Breast epithelium (tissue), 4 donors: ENCODE measurements at regions not wholly inside any gene's neighbourhood (a gene's known extent, or its start where the extent isn't known, plus 50 kb on each side); places are given as distances from the start of the nearest gene placed in this dataset.

ENCODE experiments used
- DNase-seq, 2 donors: peaks; one replicate each; pipeline ENCODE4 v3.0.0-alpha.2; 2019; ENCODE audit warnings: low spot score in 2 of 2
- H3K27ac ChIP-seq, 2 donors: fragments of 200-600 bp; sonication (generic) in 1 of 2; one replicate each; pipeline ENCODE4 v1.5.1; 2016 to 2019; ENCODE audit warnings: mild to moderate bottlenecking in 1 of 2
- H3K27me3 ChIP-seq, 2 donors: fragments of 200-600 bp; sonication (generic) in 1 of 2; one replicate each; pipeline versions ENCODE4 v1.5.1 to v1.6.0; 2017 to 2019; ENCODE audit warnings: control low read depth in 1 of 2, mild to moderate bottlenecking in 1 of 2
- H3K36me3 ChIP-seq: fragments of 200-600 bp; one replicate; pipeline ENCODE4 v1.5.1; 2019
- H3K4me1 ChIP-seq, 2 donors: fragments of 200-600 bp; sonication (generic); one replicate each; pipeline ENCODE4 v1.5.1; 2016 to 2019; ENCODE audit warnings: control low read depth in 1 of 2
- H3K4me3 ChIP-seq, 3 donors: fragments of 200-600 bp; sonication (generic); 1 replicate in 2 of 3; 2 replicates in 1 of 3; pipeline ENCODE4 v1.5.1; 2016 to 2019; ENCODE audit warnings: mild to moderate bottlenecking in 3 of 3, moderate library complexity in 2 of 3
- H3K9me3 ChIP-seq, 2 donors: fragments of 200-600 bp; sonication (generic) in 1 of 2; one replicate each; pipeline ENCODE4 v1.5.1; 2016 to 2019; ENCODE audit warnings: control low read depth in 1 of 2
- POLR2A ChIP-seq: fragments of 450-650 bp; IDR thresholded peaks from one replicate; pipeline ENCODE4 v1.6.1; 2016; ENCODE audit warnings: antibody characterized with exemption, mild to moderate bottlenecking, moderate library complexity
- POLR2AphosphoS5 ChIP-seq, 3 donors: sonication (generic); formaldehyde crosslinking; IDR thresholded peaks; one replicate each; pipeline ENCODE4 v1.6.1; 2017; ENCODE audit warnings: antibody characterized with exemption in 3 of 3
- intact Hi-C: fragments of 100-400 bp; cut with DNase I; formaldehyde crosslinking; loops from one replicate; pipeline ENCODE4 v1.15.1; 2023; ENCODE audit warnings: low total_unique reads
- TF ChIP-seq, protein P1 (sequence below), 3 donors: fragments of 450-650 bp; IDR thresholded peaks; one replicate each; pipeline ENCODE4 v1.5.1; 2016 to 2017; ENCODE audit warnings: antibody characterized with exemption in 3 of 3, mild to moderate bottlenecking in 3 of 3, moderate library complexity in 3 of 3

DNA sequence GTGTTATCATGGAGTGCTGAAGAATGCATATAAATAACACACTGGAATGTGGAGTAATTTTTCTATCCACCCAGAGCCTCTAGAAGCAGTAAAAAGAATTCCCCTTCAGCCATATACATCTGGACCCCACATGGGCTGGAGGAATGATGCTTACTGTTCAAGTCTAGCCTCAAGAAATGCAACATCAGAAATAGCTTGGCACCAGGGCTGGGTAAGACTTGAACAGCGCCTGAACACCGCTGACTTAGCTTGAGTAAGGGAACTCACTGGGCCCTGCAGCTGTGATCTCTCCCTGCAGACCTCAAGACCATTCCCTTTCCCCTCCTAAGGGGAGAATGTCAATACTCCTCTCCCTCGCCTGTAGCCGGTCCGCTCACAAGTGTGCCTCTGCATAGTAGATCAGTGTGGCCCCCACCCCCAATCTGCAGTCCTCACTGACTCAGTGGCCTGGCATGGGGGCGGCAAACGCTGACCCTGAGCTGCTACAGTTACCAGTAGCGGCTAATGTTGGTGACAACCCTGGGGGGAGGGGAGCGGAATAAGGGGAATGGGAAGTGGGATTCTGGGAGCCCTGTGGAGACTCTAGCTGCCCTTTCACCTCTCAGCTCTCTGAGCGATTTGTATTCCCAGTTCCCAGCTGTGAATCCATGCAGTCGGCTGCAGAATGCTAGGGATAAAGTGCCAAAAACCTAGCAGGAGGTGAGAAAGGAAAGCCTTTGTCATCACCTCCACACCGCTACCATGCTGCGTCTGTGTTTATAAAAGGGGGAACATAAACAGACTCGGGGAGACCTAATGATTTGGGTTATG is 483.9 kb downstream of the DISC1 start:
- DNase-seq: no peak
- intact Hi-C loops: no loop called here

DNA sequence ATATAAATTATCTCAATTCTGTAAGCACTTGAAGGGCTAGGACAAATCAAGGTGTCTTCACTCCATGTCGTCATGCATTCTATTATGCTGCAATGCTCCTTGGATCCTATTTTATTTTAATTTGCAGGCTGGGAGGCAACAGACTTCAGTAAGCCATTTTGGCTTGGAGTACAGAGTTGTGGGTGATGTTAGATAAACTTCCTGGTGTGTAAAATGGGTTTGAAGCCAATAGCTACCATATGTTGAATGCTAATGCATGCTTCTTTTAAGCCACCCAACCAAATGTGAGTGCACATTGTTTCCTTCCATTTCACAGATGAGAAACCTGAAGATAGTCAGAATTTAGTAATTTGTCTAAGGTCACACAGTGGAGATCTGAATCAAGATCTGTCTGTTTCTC is 482.8 kb downstream of the DISC1 start:
- H3K36me3 ChIP-seq: no peaks in the 10 kb centered on the region
- TF ChIP-seq POLR2A (no peak), POLR2AphosphoS5 (IDR thresholded peaks at IDR 0.05) (no peak)
- TF ChIP-seq, protein P1, sequence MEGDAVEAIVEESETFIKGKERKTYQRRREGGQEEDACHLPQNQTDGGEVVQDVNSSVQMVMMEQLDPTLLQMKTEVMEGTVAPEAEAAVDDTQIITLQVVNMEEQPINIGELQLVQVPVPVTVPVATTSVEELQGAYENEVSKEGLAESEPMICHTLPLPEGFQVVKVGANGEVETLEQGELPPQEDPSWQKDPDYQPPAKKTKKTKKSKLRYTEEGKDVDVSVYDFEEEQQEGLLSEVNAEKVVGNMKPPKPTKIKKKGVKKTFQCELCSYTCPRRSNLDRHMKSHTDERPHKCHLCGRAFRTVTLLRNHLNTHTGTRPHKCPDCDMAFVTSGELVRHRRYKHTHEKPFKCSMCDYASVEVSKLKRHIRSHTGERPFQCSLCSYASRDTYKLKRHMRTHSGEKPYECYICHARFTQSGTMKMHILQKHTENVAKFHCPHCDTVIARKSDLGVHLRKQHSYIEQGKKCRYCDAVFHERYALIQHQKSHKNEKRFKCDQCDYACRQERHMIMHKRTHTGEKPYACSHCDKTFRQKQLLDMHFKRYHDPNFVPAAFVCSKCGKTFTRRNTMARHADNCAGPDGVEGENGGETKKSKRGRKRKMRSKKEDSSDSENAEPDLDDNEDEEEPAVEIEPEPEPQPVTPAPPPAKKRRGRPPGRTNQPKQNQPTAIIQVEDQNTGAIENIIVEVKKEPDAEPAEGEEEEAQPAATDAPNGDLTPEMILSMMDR (IDR thresholded peaks at IDR 0.05): no peak
- no peak for DNase-seq

More for the DNA sequence above, 483.9 kb downstream of the DISC1 start:
- H3K27me3 ChIP-seq: no peaks in the 10 kb centered on the region
- TF ChIP-seq POLR2AphosphoS5 (IDR thresholded peaks at IDR 0.05) (no peak), POLR2A (no peak)
- TF ChIP-seq, protein P1 (IDR thresholded peaks at IDR 0.05): no peak
- H3K4me1 ChIP-seq: no peaks in the 10 kb centered on the region
- no peak overlapping the region for H3K27ac ChIP-seq
- H3K4me3 ChIP-seq: no peak overlapping the region
- no peaks in the 10 kb centered on the region for H3K9me3 ChIP-seq
- H3K36me3 ChIP-seq: no peaks in the 10 kb centered on the region

DNA sequence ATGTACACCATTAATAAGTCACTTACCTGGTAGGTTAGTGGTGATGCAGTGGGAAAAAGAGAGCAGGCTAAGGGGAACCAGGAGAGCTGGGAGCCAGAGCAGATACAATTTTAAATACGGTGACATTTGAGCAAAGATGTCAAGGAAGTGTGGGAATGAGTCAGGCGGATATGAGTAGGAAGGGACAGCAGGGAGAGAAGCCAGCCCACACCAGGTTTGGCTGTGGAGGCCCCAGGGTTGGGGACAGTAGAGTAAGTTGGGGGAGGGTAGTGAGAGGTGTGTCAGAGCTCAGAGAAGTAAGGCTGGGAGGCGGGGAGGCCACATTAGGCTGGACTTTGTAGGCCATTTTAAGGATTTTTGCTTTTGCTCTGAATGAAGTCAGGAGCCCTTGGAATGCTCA is 482.0 kb downstream of the DISC1 start:
- no peaks in the 10 kb centered on the region for H3K27me3 ChIP-seq
- no peak overlapping the region for H3K27ac ChIP-seq
- no peaks in the 10 kb centered on the region for H3K4me1 ChIP-seq
- H3K36me3 ChIP-seq: no peaks in the 10 kb centered on the region
- no peak for DNase-seq
- intact Hi-C loops: no loop called here
- no peaks in the 10 kb centered on the region for H3K9me3 ChIP-seq
- H3K4me3 ChIP-seq: no peak overlapping the region
- TF ChIP-seq POLR2A: no peak
- TF ChIP-seq POLR2AphosphoS5 (IDR thresholded peaks at IDR 0.05): no peak
- TF ChIP-seq, protein P1 (IDR thresholded peaks at IDR 0.05): no peak

More for the DNA sequence above, 482.8 kb downstream of the DISC1 start:
- Histone ChIP-seq H3K4me1 (no peaks in the 10 kb centered on the region), H3K27ac (no peak overlapping the region), H3K27me3 (no peaks in the 10 kb centered on the region), H3K9me3 (no peaks in the 10 kb centered on the region), H3K4me3 (no peak overlapping the region)
- intact Hi-C loops: no loop called here

DNA sequence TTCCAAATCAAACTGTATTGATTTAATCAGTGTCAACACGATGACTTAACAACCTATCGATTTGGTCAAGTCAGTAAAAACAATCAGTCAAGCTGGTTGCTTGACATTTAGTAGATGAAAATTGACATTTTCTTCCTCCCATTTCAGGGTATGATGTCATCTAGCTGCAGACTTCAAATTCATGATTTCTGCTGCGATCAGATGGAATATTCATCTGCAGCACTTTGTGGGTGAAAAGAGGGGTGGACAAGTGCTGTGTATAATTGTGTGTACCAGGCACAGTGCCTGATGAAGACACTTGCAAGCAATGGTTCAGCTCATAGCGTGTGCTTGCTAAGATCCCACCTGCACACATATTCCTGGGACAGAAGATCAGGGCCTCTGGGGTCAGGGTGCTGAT is 479.8 kb downstream of the DISC1 start:
- TF ChIP-seq, protein P1 (IDR thresholded peaks at IDR 0.05): no peak
- TF ChIP-seq POLR2A (no peak), POLR2AphosphoS5 (IDR thresholded peaks at IDR 0.05) (no peak)
- intact Hi-C loops: no loop called here
- Histone ChIP-seq H3K36me3 (no peaks in the 10 kb centered on the region), H3K9me3 (no peaks in the 10 kb centered on the region), H3K27me3 (no peaks in the 10 kb centered on the region), H3K4me3 (no peak overlapping the region), H3K27ac (no peak overlapping the region), H3K4me1 (no peaks in the 10 kb centered on the region)
- no peak for DNase-seq

DNA sequence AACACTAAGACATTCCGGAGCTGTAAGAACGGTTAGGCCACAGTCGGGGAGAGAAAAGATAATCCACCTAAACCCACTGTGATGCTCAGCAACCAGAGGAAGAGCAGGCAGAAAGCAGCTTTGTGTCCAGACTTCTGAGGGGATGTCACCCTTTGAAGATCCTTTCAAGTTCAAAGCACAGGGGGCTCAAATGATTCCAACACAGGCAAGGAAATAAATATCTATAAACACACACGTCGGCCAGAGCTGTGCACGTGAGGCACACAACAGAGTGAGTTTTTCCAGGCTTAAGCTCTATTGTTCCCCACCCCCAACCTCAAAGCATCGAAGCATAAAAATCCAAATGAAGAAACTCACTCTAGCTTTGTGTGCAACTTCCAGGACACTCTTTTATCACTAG is 479.0 kb downstream of the DISC1 start:
- Histone ChIP-seq H3K4me1 (no peaks in the 10 kb centered on the region), H3K36me3 (no peaks in the 10 kb centered on the region), H3K9me3 (no peaks in the 10 kb centered on the region), H3K27me3 (no peaks in the 10 kb centered on the region), H3K27ac (no peak overlapping the region), H3K4me3 (no peak overlapping the region)
- intact Hi-C loops: no loop called here
- TF ChIP-seq, protein P1 (IDR thresholded peaks at IDR 0.05): no peak
- no peak for TF ChIP-seq POLR2AphosphoS5 (IDR thresholded peaks at IDR 0.05)
- TF ChIP-seq POLR2A: no peak
- DNase-seq: no peak
